ENCODE measurements at regions not wholly inside any gene's neighbourhood (a gene's known extent, or its start where the extent isn't known, plus 50 kb on each side); places are given as distances from the start of the nearest gene placed in this dataset.

DNA sequence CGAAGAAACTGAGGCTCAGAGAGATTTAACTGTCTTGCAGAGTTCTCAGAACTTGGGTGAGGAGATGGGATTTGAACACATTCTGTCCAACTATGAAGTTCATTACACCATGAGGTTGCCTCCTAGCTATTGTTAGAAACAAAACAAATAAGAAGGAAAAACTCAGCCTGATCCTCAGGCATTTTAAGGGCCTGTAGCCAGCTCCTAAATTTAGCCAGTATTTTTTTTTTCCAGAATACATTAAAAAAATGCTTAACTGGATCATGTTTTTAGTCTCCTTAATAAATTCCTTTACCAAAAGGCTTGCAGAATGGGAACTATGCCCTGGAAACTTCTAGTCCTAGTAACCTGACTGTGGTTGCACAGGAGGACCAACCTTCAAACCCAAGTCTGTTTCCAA is 212.0 kb downstream of the CSNK2A3 start:
- no peak for TF ChIP-seq REST (IDR thresholded peaks at IDR 0.05; ENCODE audit: low read depth, low read length)
- no peak for TF ChIP-seq TARDBP (IDR thresholded peaks at IDR 0.05; ENCODE audit: borderline replicate concordance)
- no peak for TF ChIP-seq TAF1 (IDR thresholded peaks at IDR 0.05; ENCODE audit: borderline replicate concordance, low read depth, low read length)
- no peak for TF ChIP-seq POLR2AphosphoS5 (IDR thresholded peaks at IDR 0.05; ENCODE audit: low read length)
- no peak for TF ChIP-seq CEBPB (IDR thresholded peaks at IDR 0.05; ENCODE audit: borderline replicate concordance in 1 of 2, low read depth in 2 of 2, low read length in 2 of 2)
- TF ChIP-seq, protein P1, sequence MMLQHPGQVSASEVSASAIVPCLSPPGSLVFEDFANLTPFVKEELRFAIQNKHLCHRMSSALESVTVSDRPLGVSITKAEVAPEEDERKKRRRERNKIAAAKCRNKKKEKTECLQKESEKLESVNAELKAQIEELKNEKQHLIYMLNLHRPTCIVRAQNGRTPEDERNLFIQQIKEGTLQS (IDR thresholded peaks at IDR 0.05; ENCODE audit: borderline replicate concordance, extremely low read depth, low read depth, low read length), result no peak
- no peak for TF ChIP-seq FOXM1 (IDR thresholded peaks at IDR 0.05; ENCODE audit: low read depth, low read length)
- TF ChIP-seq POLR2A (IDR thresholded peaks at IDR 0.05; ENCODE audit: low read depth, low read length), result no peak
- TF ChIP-seq, protein P2, sequence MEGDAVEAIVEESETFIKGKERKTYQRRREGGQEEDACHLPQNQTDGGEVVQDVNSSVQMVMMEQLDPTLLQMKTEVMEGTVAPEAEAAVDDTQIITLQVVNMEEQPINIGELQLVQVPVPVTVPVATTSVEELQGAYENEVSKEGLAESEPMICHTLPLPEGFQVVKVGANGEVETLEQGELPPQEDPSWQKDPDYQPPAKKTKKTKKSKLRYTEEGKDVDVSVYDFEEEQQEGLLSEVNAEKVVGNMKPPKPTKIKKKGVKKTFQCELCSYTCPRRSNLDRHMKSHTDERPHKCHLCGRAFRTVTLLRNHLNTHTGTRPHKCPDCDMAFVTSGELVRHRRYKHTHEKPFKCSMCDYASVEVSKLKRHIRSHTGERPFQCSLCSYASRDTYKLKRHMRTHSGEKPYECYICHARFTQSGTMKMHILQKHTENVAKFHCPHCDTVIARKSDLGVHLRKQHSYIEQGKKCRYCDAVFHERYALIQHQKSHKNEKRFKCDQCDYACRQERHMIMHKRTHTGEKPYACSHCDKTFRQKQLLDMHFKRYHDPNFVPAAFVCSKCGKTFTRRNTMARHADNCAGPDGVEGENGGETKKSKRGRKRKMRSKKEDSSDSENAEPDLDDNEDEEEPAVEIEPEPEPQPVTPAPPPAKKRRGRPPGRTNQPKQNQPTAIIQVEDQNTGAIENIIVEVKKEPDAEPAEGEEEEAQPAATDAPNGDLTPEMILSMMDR (IDR thresholded peaks at IDR 0.05 in 2 of 3, conservative IDR thresholded peaks at IDR 0.05 in 1 of 3; ENCODE audit: control insufficient read depth in 2 of 3, extremely low read depth in 1 of 3, insufficient read depth in 1 of 3, low read depth in 3 of 3, low read length in 3 of 3), result no peak
- no peak for TF ChIP-seq IKZF1 (conservative IDR thresholded peaks at IDR 0.05)
- TF ChIP-seq ZSCAN29 (IDR thresholded peaks at IDR 0.05), result no peak
- TF ChIP-seq USF2 (IDR thresholded peaks at IDR 0.05; ENCODE audit: borderline replicate concordance, low read depth, low read length), result no peak
- no peak for TF ChIP-seq MTA3 (IDR thresholded peaks at IDR 0.05; ENCODE audit: borderline replicate concordance, low read length)
- no peak for TF ChIP-seq CREM (IDR thresholded peaks at IDR 0.05; ENCODE audit: low read depth)
